H9 (cell line): ENCODE measurements at regions not wholly inside any gene's neighbourhood (a gene's known extent, or its start where the extent isn't known, plus 50 kb on each side); places are given as distances from the start of the nearest gene placed in this dataset.

ENCODE experiments used
- DNase-seq: peaks from one replicate; pipeline ENCODE4 v3.0.0-alpha.2; 2017
- H2AFZ ChIP-seq: one replicate; pipeline ENCODE4 v1.6.1; 2013; ENCODE audit warnings: mild to moderate bottlenecking, low read length, control low read depth, moderate library complexity
- H2AK5ac ChIP-seq: 2 replicates; pipeline ENCODE4 v1.6.1; 2013; ENCODE audit warnings: low read length, control low read depth, mixed read lengths; ENCODE audit not compliant: insufficient read length
- H2BK120ac ChIP-seq: one replicate; pipeline ENCODE4 v1.6.1; 2013; ENCODE audit warnings: low read depth, mild to moderate bottlenecking, low read length, control low read depth, inconsistent platforms; ENCODE audit not compliant: poor library complexity, severe bottlenecking
- H2BK12ac ChIP-seq: 2 replicates; pipeline ENCODE4 v1.6.1; 2013; ENCODE audit warnings: low read length, control low read depth, mixed read lengths, low read depth; ENCODE audit not compliant: insufficient read length
- H2BK15ac ChIP-seq: 2 replicates; pipeline ENCODE4 v1.6.1; 2013; ENCODE audit warnings: low read depth, low read length, control low read depth
- H2BK20ac ChIP-seq: one replicate; pipeline ENCODE4 v1.6.1; 2013; ENCODE audit warnings: low read depth, mild to moderate bottlenecking, low read length, control low read depth, inconsistent platforms; ENCODE audit not compliant: poor library complexity, severe bottlenecking
- H2BK5ac ChIP-seq: 2 replicates; pipeline ENCODE4 v1.6.1; 2013; ENCODE audit warnings: low read length, control low read depth, mixed read lengths; ENCODE audit not compliant: insufficient read length
- H3K14ac ChIP-seq: 2 replicates; pipeline ENCODE4 v1.6.1; 2013; ENCODE audit warnings: low read length, control low read depth; ENCODE audit not compliant: insufficient read depth
- H3K18ac ChIP-seq: 2 replicates; pipeline ENCODE4 v1.6.1; 2013; ENCODE audit warnings: low read depth, mild to moderate bottlenecking, mixed read lengths, low read length, control low read depth; ENCODE audit not compliant: insufficient read length
- H3K23ac ChIP-seq: 2 replicates; pipeline ENCODE4 v1.6.1; 2013; ENCODE audit warnings: low read length, control low read depth, mixed read lengths, low read depth; ENCODE audit not compliant: insufficient read length
- H3K23me2 ChIP-seq: 2 replicates; pipeline ENCODE4 v1.6.1; 2013; ENCODE audit warnings: low read depth, mild to moderate bottlenecking, mixed read lengths, low read length, control low read depth; ENCODE audit not compliant: insufficient read length, poor library complexity, severe bottlenecking
- H3K27ac ChIP-seq: 2 replicates; pipeline ENCODE4 v1.5.1; 2013; ENCODE audit warnings: low read length, control low read depth, mixed read lengths, low read depth; ENCODE audit not compliant: insufficient read length
- H3K27me3 ChIP-seq: 2 replicates; pipeline ENCODE4 v1.6.1; 2013; ENCODE audit warnings: low read length, control low read depth, inconsistent platforms; ENCODE audit not compliant: insufficient read depth
- H3K4ac ChIP-seq: 2 replicates; pipeline ENCODE4 v1.6.1; 2013; ENCODE audit warnings: low read depth, mild to moderate bottlenecking, control low read depth, inconsistent platforms, low read length, moderate library complexity
- H3K4me1 ChIP-seq: 2 replicates; pipeline ENCODE4 v1.6.1; 2013; ENCODE audit warnings: low read length, control low read depth, inconsistent platforms; ENCODE audit not compliant: insufficient read depth
- H3K4me2 ChIP-seq: 2 replicates; pipeline ENCODE4 v1.6.1; 2013; ENCODE audit warnings: low read length, control low read depth, mixed read lengths; ENCODE audit not compliant: insufficient read length, insufficient read depth
- H3K56ac ChIP-seq: 2 replicates; pipeline ENCODE4 v1.6.1; 2013; ENCODE audit warnings: low read depth, mild to moderate bottlenecking, mixed read lengths, low read length, control low read depth; ENCODE audit not compliant: insufficient read length
- H3K79me1 ChIP-seq: 2 replicates; pipeline ENCODE4 v1.6.1; 2013; ENCODE audit warnings: low read depth, mild to moderate bottlenecking, moderate library complexity, low read length, control low read depth, inconsistent platforms; ENCODE audit not compliant: insufficient read depth, poor library complexity, severe bottlenecking
- H3K79me2 ChIP-seq: 2 replicates; pipeline ENCODE4 v1.6.1; 2013; ENCODE audit warnings: low read length, control low read depth, inconsistent platforms; ENCODE audit not compliant: insufficient read depth
- H3K9ac ChIP-seq: 2 replicates; pipeline ENCODE4 v1.6.1; 2013; ENCODE audit warnings: low read length, control low read depth, mixed read lengths; ENCODE audit not compliant: insufficient read length; ENCODE audit errors: extremely low read depth
- H3K9me3 ChIP-seq: one replicate; pipeline ENCODE4 v1.6.1; 2013; ENCODE audit warnings: low read depth, low read length, inconsistent platforms; ENCODE audit not compliant: control insufficient read depth
- H3T11ph ChIP-seq: one replicate; pipeline ENCODE4 v1.6.1; 2013; ENCODE audit warnings: mild to moderate bottlenecking, low read length, control low read depth, inconsistent platforms
- H4K20me1 ChIP-seq: one replicate; pipeline ENCODE4 v1.6.1; 2013; ENCODE audit not compliant: control insufficient read depth, insufficient read length, insufficient read depth
- H4K5ac ChIP-seq: 2 replicates; pipeline ENCODE4 v1.6.1; 2013; ENCODE audit warnings: low read depth, mild to moderate bottlenecking, mixed read lengths, low read length, control low read depth; ENCODE audit not compliant: insufficient read length
- H4K8ac ChIP-seq: replicated peaks from 2 replicates; pipeline ENCODE4 v1.6.1; 2013; ENCODE audit warnings: low read length, control low read depth, mixed read lengths, low read depth; ENCODE audit not compliant: insufficient read length
- H4K91ac ChIP-seq: 2 replicates; pipeline ENCODE4 v1.6.1; 2013; ENCODE audit warnings: low read depth, mild to moderate bottlenecking, moderate library complexity, mixed read lengths, low read length, control low read depth; ENCODE audit not compliant: insufficient read length
- H3K27ac Mint-ChIP-seq, 3 experiments: 2 replicates in 2 of 3; 3 replicates in 1 of 3; pipeline ENCODE4 v1.8.0; 2020 to 2021; ENCODE audit warnings: mixed read lengths in 3 of 3, mild to moderate bottlenecking in 1 of 3, moderate library complexity in 1 of 3
- H3K27me3 Mint-ChIP-seq: 2 replicates; pipeline ENCODE4 v1.8.0; 2021; ENCODE audit warnings: low read depth, mild to moderate bottlenecking, moderate library complexity, mixed read lengths
- H3K36me3 Mint-ChIP-seq, 3 experiments: 2 replicates in 2 of 3; 3 replicates in 1 of 3; pipeline ENCODE4 v1.8.0; 2020 to 2021; ENCODE audit warnings: low read depth in 3 of 3, mixed read lengths in 3 of 3; ENCODE audit not compliant: insufficient read depth in 1 of 3
- H3K4me1 Mint-ChIP-seq, 2 experiments: 2 replicates each; pipeline ENCODE4 v1.8.0; 2020; ENCODE audit warnings: mixed read lengths in 2 of 2
- H3K4me3 Mint-ChIP-seq, 2 experiments: 2 replicates in 1 of 2; 3 replicates in 1 of 2; pipeline ENCODE4 v1.8.0; 2020 to 2021; ENCODE audit warnings: mild to moderate bottlenecking in 2 of 2, mixed read lengths in 2 of 2, moderate library complexity in 1 of 2
- H3K9me3 Mint-ChIP-seq, 2 experiments: 2 replicates in 1 of 2; 3 replicates in 1 of 2; pipeline ENCODE4 v1.8.0; 2020; ENCODE audit warnings: mild to moderate bottlenecking in 2 of 2, mixed read lengths in 2 of 2, moderate library complexity in 1 of 2
- TF ChIP-seq, protein P1 (sequence below): fragments of 200-600 bp; sonication (generic); conservative IDR thresholded peaks from 3 replicates; pipeline ENCODE4 v1.8.0; 2021; ENCODE audit warnings: antibody characterized with exemption, mild to moderate bottlenecking

DNA sequence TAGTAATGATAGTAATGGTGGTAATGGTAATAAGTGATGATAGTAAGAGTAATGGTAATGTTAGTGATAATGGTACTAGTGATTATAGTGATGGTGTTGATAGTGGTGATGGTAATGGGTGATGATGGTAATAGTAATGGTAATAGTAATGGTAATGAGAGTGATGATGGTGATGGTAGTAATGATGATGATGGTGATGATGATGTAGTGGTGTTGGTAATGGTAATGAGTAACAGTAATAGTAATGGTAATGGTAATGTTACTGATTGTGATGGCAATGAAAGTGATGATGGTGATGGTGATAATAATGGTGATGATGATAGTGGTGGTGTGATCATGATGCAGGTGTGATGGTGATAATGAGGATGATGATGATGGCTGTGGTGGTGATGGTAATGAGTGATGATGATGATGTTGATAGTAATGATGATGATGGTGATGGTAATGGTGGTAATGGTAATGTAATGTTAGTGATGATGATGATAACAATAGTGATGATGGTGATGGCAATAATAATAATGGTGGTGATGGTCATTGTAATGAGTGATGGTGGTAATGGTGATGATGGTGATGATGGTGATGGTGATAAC lies 235.0 kb downstream of the MATN1 start:
- Histone ChIP-seq H3K9ac (no peak overlapping the region), H2BK15ac (no peak overlapping the region), H3K79me2 (no peaks in the 10 kb centered on the region), H3T11ph (no peak overlapping the region), H3K4ac (no peak overlapping the region), H3K14ac (no peak overlapping the region), H2BK12ac (no peak overlapping the region), H2AK5ac (no peak overlapping the region), H4K91ac (no peak overlapping the region), H3K27ac (no peak overlapping the region), H3K23ac (no peak overlapping the region), H3K9me3 (peaks cover under 1% of the 10 kb centered on the region), H3K23me2 (no peaks in the 10 kb centered on the region), H3K4me2 (no peak overlapping the region), H2BK5ac (no peak overlapping the region), H3K27me3 (no peaks in the 10 kb centered on the region), H3K18ac (no peak overlapping the region), H2BK20ac (no peak overlapping the region), H2BK120ac (no peak overlapping the region), H4K5ac (no peak overlapping the region), H3K79me1 (no peaks in the 10 kb centered on the region), H3K56ac (no peak overlapping the region), H2AFZ (no peak overlapping the region), H4K20me1 (no peaks in the 10 kb centered on the region), H3K4me1 (no peaks in the 10 kb centered on the region), H4K8ac (no peak overlapping the region)
- TF ChIP-seq, protein P1, sequence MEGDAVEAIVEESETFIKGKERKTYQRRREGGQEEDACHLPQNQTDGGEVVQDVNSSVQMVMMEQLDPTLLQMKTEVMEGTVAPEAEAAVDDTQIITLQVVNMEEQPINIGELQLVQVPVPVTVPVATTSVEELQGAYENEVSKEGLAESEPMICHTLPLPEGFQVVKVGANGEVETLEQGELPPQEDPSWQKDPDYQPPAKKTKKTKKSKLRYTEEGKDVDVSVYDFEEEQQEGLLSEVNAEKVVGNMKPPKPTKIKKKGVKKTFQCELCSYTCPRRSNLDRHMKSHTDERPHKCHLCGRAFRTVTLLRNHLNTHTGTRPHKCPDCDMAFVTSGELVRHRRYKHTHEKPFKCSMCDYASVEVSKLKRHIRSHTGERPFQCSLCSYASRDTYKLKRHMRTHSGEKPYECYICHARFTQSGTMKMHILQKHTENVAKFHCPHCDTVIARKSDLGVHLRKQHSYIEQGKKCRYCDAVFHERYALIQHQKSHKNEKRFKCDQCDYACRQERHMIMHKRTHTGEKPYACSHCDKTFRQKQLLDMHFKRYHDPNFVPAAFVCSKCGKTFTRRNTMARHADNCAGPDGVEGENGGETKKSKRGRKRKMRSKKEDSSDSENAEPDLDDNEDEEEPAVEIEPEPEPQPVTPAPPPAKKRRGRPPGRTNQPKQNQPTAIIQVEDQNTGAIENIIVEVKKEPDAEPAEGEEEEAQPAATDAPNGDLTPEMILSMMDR: no peak
- Mint-ChIP-seq H3K36me3 (peaks cover 0 to 5% (median 3%) of the 10 kb centered on the region in 3 experiments; a peak in 3 of 7 replicates), H3K4me1 (peaks cover 0 to 3% of the 10 kb centered on the region in 2 experiments; a peak in 1 of 4 replicates), H3K4me3 (no peak overlapping the region), H3K27ac (no peak overlapping the region), H3K27me3 (peaks cover 6% of the 10 kb centered on the region; the same call in 1 of the 2 replicates), H3K9me3 (peaks cover 18 to 25% of the 10 kb centered on the region in 2 experiments)
- no peak for DNase-seq
